GM12865 (cell line): ENCODE measurements at regions not wholly inside any gene's neighbourhood (a gene's known extent, or its start where the extent isn't known, plus 50 kb on each side); places are given as distances from the start of the nearest gene placed in this dataset.
"Not testable (repeated sequence)": the region's sequence is repeated elsewhere in the genome, so short reads cannot be mapped to it uniquely, and the experiment has no call there.

Experiments
- DNase-seq: peaks from one replicate; pipeline ENCODE4 v3.0.0; 2010; ENCODE audit warnings: low read depth
- H3K4me3 ChIP-seq: 2 replicates; pipeline ENCODE4 v1.5.1; 2011; ENCODE audit warnings: mild to moderate bottlenecking, low read depth, low read length, control low read depth
- CTCF ChIP-seq: IDR thresholded peaks from 2 replicates; pipeline ENCODE4 v1.5.1; 2011; ENCODE audit warnings: low read length, control low read depth, low read depth, inconsistent platforms; ENCODE audit not compliant: insufficient read depth; ENCODE audit errors: missing control alignments

- no peak for TF ChIP-seq CTCF
- no peak overlapping the region for H3K4me3 ChIP-seq
- DNase-seq, result no peak
Measured at GRCh38 chr1:181239086-181239485, 150.6 kb downstream of the IER5 start.

DNA sequence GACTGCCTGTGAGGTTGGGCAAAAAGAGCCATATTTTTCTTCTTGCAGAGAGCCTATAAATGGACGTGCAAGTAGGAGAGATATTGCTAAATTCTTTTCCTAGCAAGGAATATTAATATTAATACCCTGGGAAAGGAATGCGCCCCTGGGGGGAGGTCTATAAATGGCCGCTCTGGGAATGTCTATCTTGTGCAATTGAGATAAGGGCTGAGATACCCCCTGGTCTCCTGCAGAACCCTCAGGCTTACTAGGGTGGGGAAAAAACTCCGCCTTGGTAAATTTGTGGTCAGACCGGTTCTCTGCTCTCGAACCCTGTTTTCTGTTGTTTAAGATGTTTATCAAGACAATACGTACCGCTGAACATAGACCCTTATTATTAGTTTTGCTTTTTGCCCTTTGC lies 157.8 kb downstream of the IER5 start:
- not testable (repeated sequence) for H3K4me3 ChIP-seq, DNase-seq

DNA sequence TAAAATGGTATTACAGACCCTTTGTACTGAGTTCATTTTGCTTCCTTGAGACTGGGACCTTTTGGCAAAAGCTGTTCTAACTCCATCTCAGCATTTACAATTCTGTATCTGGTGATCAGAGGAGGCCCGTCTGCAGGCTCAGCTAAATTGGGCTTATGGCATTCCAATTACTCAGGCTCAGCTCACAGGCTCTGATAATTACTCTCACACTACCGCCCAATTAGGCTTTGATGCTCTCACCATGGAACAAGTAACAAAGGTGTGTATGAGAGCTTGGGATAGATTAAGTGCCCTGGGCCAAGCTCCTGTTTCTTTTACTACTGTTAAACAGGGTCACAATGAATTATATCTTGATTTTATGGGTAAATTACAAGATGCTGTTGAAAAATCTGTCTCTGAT lies 159.9 kb downstream of the IER5 start:
- DNase-seq, H3K4me3 ChIP-seq: not testable (repeated sequence)

DNA sequence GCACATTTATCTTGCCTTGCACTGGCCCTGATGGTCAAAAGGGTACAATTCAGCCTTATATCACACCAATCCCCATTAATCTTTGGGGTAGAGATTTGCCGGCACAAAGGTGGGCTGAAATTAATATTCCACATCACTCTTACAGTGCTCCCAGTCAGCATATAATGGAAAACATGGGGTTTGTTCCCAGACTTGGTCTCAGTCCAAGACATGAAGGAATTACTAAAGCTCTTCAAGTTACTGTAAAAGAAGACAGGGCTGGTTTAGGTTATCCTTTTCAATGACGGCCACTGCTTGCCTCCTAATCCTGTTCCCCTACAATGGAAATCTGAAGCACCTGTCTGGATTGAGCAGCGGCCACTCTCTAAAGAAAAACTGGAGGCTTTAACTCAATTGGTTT lies 160.7 kb downstream of the IER5 start:
- DNase-seq, result no peak
- H3K4me3 ChIP-seq, result no peak overlapping the region
- TF ChIP-seq CTCF, result no peak

DNA sequence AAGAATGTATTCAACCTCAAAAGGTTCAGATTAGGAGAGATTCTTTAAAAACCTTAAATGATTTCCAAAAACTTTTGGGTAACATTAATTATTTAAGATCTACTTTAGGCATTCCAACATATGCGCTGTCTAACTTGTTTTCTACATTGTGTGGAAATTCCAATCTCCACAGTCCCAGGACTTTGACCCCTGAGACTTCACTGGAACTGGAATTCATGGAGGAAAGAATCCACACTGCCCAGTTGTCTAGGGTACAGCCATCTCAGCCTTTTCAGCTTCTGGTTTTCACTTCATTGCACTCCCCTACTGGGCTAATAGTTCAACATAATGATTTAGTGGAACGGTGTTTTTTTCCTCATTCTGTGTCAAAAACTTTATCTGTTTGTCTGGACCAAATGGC lies 161.5 kb downstream of the IER5 start:
- no peak overlapping the region for H3K4me3 ChIP-seq
- no peak for DNase-seq
- no peak for TF ChIP-seq CTCF

DNA sequence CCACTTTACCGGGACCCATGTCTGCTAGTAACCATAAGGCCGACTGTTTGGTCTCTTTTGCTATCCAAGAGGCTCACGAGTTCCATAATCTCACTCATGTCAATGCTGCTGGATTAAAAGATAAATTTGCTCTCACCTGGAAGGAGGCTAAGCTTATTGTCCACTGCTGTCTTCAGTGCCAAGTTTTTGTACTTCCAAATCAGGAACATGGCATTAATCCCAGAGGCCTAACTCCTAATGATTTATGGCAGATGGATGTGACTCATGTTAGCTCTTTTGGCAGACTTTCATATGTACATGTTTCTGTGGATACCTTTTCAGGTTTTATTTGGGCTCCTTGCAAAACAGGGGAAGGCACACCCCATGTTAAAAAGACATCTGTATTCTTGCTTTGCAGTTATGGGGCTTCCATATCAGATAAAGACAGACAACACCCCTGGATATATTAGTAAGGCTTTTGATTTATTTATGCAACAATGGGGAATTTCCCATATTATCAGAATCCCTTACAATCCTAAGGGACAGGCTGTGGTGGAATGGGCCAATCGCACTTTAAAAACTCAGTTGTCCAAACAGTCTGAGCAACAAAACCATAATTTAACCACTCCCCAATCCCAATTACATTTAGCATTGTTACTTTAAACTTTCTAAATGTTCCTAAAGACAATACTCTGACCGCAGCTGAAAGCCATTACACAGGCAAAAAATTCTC lies 162.7 kb downstream of the IER5 start:
- no peak overlapping the region for H3K4me3 ChIP-seq
- DNase-seq, result no peak
- no peak for TF ChIP-seq CTCF

GRCh38 chr1:181251713-181252075 lies 163.2 kb downstream of the IER5 start:
- H3K4me3 ChIP-seq, result no peak overlapping the region
- no peak for TF ChIP-seq CTCF
- no peak for DNase-seq

- not testable (repeated sequence) for H3K4me3 ChIP-seq, DNase-seq
Measured at GRCh38 chr1:181253601-181254000, 165.1 kb downstream of the IER5 start.
